Activated CD8-positive, alpha-beta memory T cell treated with anti-CD3 and anti-CD28 coated beads, Interleukin-2, amount 50 U/mL, for 24 hours (primary cell): ENCODE measurements at regions not wholly inside any gene's neighbourhood (a gene's known extent, or its start where the extent isn't known, plus 50 kb on each side); places are given as distances from the start of the nearest gene placed in this dataset.

Source experiments
- DNase-seq: peaks from one replicate; pipeline ENCODE4 v3.0.0-alpha.2; 2020; ENCODE audit errors: extremely low read depth

GRCh38 chr2:240226672-240227537, 86.4 kb upstream of the OTOS start:
- DNase-seq, result no peak

DNA sequence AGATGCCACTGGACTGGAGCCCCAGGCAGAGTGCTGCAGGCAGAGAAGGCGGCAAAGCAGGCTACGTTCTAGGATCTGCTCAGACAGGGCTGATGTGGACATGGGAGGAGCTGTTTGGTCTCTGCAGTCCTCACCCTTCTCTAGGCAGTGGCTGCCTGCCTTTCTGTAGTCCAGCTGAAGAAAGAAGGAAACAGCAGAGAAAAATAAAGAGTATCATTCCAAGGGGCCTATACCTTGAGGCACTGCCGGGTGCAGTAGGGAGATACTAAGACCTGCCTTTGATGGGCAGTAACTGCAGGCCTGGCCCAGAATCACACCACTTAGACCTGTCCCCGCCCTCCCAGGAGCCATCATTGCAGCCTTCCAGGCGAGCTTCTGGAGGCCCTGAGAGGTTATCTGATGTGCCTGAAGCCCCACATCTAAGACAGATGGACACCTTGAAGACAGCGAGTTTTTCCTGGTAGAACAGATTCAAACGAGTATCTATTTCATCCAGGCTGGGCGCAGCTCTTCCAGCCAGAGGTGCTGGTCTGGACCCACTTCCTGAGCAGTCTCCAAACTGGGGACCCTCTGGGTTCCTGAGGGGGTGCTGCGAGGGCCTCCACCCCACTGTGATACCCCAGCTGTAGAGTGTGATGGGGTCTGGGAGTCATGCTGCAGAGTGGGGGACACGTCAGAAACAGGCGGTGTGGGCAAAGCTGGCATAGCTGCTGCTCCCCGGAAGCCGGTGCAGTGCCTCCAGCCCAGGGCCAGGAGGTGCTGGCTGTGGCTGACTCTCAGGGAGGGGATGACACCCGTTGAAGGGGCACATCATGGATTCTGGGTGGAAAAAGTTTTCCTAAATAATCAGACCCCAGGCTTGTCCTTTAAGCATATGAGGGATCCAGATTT, 87.3 kb upstream of the OTOS start:
- DNase-seq, result no peak

- no peak for DNase-seq
Measured at GRCh38 chr2:240229005-240229404, 88.5 kb upstream of the OTOS start.

DNA sequence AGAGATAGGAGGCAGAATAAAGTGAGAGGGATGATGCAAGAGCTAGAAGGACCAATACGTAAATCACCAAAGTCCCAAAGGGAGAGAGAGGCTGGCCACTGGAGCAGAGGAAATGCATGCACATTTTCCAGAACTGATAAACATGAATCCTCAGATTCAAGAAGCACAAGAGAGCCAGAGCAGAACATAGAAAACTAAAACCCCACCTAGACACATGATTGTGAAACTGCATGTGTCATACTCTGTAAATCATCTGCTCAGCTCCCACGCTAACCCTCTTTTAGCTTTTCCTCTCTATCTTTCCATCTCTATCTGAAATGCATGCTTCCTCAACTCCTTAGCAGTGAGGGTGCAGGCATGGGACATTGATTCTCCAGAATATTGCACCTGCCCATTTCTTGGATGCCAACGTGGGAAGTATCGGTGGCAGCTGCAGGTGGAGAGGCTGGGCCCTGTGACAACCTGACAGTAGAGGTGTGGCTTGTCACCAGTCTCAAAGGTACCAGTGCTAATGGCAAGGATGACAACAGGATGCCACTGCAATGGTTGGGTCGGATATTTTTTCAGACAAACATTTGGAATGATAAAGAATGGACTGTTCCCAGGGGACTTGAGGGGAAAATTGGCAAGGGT, 89.3 kb upstream of the OTOS start:
- no peak for DNase-seq

- DNase-seq, result no peak
Measured at GRCh38 chr2:240230291-240230931, 90.0 kb upstream of the OTOS start.

DNA sequence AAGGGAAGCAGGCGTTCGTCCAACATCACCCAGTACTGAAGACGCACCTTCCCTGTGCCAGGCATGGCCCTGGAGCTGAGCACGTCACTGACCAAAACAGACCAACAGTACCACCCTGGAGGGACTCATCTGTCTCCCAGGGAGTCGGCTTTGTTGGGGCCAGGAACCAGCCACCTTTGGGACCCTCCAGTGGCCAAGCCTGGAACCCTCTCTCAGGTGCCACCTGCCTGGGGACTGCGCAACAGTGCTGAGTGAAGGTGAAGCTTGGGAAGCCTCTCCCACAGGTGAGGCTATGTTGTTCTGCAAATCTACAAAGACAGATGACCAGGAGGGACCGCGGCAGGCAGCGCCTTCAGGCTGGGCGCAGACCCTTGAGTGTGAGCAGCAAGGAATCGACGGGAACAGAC, 91.4 kb upstream of the OTOS start:
- DNase-seq, result no peak

GRCh38 chr2:240232264-240232915, 91.9 kb upstream of the OTOS start:
- no peak for DNase-seq

- DNase-seq, result peak; percentile 14
Measured at GRCh38 chr2:240232961-240233884, 92.8 kb upstream of the OTOS start.

DNA sequence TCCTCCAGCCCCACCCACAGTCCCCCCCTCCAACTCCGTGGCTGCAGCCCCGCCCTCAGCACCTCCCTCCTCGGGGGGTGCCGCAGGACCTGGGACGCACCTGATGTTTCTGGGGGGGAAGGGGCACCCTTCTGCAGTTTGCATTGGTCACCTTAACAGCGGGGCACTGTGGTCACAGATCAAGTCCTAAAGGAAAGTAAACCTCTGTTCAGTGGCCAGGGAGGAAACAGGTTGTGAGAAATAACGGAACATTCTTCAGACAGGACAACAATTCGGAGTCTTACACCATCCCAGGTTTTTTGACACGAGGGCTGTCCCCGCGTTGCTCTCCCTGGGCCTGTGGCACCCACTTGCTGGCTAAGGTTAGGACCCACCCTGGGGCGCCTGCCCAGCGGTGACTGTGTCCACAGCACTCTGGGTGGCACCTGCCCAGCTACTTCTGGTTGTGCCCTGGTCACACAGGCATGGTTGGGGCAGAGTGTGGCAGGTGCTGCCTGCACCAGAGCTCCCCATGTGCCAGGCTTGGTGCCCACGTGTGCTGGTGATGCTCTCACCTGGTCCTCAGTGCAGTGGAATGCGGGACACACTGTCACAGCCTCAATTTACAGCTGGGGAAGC, 93.5 kb upstream of the OTOS start:
- no peak for DNase-seq

GRCh38 chr2:240234503-240234951, 94.1 kb upstream of the OTOS start:
- DNase-seq, result no peak

- no peak for DNase-seq
Measured at GRCh38 chr2:240235149-240235803, 94.8 kb upstream of the OTOS start.

DNA sequence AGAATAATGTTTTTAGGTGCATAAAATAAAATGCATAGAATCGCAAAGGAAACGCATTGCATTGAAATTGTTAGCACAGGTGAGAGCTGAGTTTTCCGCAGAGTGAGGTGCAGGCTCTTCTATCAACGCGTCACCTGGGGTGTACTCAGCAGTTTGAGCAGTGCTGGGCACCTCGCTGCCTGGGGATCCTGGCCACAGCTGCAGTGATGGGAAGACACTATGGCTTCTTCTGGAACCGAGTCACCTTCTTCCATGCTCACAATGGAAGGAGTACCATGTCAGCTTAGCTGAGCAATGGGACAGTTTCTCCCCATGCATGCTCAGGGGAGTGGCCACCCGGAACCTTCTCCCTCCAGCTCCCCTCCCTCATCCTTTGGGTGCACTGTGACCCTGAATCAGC, 95.4 kb upstream of the OTOS start:
- DNase-seq, result no peak

GRCh38 chr2:240236217-240237111, 96.0 kb upstream of the OTOS start:
- no peak for DNase-seq

- DNase-seq, result no peak
Measured at GRCh38 chr2:240237609-240238174, 97.2 kb upstream of the OTOS start.

DNA sequence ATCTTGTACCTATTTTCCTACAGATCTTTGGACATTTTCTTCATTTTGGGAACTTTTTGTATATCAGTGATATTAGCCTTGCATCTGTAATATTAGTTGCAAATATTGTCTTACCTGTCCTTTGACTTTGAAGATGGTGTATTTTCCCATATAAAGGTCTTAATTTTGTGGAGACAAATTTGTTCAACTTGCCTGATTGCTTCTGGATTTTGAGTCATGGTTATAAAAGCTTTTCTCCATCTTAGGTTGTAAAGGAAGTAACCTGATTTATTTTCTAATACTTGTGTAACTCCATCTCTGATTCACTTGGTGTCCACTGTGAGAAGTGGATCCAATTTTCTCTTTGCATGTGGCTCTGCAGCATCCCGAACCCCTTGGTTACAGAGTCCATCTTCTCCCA, 97.7 kb upstream of the OTOS start:
- DNase-seq, result no peak

DNA sequence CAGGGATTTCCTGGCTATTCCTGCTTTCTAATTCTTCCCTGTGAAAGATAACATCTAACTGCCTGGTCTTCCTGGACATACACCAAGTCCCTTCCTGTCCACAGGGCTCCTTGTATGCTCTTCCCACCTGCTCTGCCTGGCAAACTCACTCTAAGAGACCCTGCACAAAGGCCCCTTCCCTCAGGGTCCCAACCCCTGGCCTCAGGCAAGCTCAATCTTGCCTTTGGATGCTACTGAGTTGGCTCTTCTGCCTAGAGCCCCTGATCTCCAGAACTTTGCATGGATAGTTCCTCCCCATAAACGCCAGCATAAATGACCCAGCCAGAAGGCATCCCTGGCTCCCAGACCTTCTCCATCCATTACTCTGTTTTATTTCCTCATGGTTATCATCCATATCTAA, 98.3 kb upstream of the OTOS start:
- no peak for DNase-seq

DNA sequence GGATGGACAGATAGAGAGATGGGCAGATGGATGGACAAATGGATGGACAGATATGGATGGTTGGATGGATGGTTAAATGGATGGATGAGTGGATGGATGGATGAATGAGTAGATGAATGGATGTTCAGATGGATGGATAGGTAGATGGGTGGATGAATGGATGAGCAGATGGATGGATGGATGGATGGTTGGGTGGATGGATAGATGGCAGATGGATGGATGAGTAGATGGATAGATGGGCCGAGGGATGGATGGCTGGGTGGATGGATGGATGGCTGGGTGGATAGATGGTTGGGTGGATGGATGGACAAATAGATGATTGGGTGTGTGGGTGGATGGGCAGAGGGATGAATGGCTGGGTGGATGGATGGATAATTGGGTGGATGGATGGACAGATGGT, 98.9 kb upstream of the OTOS start:
- no peak for DNase-seq
